ENCODE measurements at regions not wholly inside any gene's neighbourhood (a gene's known extent, or its start where the extent isn't known, plus 50 kb on each side); places are given as distances from the start of the nearest gene placed in this dataset.

DNA sequence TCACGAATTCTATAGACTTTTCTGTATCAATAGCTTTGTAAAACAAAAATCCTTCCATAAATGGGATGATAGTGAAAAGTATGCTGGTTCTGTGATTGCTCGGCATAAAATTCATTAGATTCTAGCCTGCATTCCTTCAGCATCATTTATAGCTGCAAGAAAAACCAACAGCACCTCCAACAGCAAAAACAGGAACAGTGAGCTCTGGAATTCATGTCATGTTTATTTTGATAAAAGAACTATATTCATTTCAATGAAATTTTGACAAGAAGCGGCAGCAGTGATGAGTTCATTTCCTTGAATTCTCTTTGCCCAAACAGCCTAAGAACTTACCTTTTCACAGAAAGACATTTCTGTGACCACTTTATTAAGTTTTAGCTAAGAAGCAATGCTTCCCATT, 515.2 kb upstream of the CCDC54 start:
- Mint-ChIP-seq H3K36me3 (ENCODE audit: unreplicated experiment) (peaks cover 3% of the 10 kb centered on the region), H3K4me1 (ENCODE audit: low read depth, unreplicated experiment) (no peaks in the 10 kb centered on the region), H3K9me3 (ENCODE audit: unreplicated experiment) (no peaks in the 10 kb centered on the region), H3K27ac (ENCODE audit: unreplicated experiment) (no peak overlapping the region), H3K27me3 (ENCODE audit: unreplicated experiment) (no peaks in the 10 kb centered on the region), H3K4me3 (ENCODE audit: unreplicated experiment) (no peak overlapping the region)
- TF ChIP-seq, protein P1, sequence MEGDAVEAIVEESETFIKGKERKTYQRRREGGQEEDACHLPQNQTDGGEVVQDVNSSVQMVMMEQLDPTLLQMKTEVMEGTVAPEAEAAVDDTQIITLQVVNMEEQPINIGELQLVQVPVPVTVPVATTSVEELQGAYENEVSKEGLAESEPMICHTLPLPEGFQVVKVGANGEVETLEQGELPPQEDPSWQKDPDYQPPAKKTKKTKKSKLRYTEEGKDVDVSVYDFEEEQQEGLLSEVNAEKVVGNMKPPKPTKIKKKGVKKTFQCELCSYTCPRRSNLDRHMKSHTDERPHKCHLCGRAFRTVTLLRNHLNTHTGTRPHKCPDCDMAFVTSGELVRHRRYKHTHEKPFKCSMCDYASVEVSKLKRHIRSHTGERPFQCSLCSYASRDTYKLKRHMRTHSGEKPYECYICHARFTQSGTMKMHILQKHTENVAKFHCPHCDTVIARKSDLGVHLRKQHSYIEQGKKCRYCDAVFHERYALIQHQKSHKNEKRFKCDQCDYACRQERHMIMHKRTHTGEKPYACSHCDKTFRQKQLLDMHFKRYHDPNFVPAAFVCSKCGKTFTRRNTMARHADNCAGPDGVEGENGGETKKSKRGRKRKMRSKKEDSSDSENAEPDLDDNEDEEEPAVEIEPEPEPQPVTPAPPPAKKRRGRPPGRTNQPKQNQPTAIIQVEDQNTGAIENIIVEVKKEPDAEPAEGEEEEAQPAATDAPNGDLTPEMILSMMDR (IDR thresholded peaks at IDR 0.05; ENCODE audit: partially characterized antibody, unreplicated experiment), result no peak
- no peak for DNase-seq

DNA sequence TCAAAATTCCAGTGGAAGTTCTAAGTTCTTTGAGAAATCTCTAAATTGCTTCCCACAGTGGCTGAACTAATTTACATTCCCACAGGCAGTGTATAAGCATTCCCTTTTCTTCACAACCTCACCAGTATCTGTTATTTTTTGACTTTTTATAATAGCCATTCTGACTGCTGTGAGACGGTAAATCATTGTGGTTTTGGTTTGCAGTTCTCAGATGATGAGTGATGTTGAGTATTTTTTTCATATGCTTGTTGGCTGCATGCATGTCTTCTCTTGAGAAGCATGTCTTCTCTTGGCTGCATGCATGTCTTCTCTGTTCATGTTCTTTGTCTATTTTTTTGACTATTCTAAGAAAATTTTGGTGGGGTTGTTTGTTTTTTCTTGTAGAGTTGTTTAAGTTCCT, 499.6 kb upstream of the CCDC54 start:
- Mint-ChIP-seq H3K36me3 (ENCODE audit: unreplicated experiment) (no peaks in the 10 kb centered on the region), H3K4me3 (ENCODE audit: unreplicated experiment) (no peak overlapping the region), H3K4me1 (ENCODE audit: low read depth, unreplicated experiment) (peaks cover 2% of the 10 kb centered on the region), H3K27me3 (ENCODE audit: unreplicated experiment) (no peaks in the 10 kb centered on the region), H3K9me3 (ENCODE audit: unreplicated experiment) (peaks cover 3% of the 10 kb centered on the region), H3K27ac (ENCODE audit: unreplicated experiment) (no peak overlapping the region)
- TF ChIP-seq, protein P1 (IDR thresholded peaks at IDR 0.05; ENCODE audit: partially characterized antibody, unreplicated experiment), result no peak
- no peak for DNase-seq

- no peak overlapping the region for H3K27ac Mint-ChIP-seq (ENCODE audit: unreplicated experiment)
- DNase-seq, result no peak
- no peaks in the 10 kb centered on the region for H3K27me3 Mint-ChIP-seq (ENCODE audit: unreplicated experiment)
- no peak overlapping the region for H3K4me3 Mint-ChIP-seq (ENCODE audit: unreplicated experiment)
- TF ChIP-seq, protein P1 (IDR thresholded peaks at IDR 0.05; ENCODE audit: partially characterized antibody, unreplicated experiment), result no peak
- H3K4me1 Mint-ChIP-seq (ENCODE audit: low read depth, unreplicated experiment), result no peaks in the 10 kb centered on the region
- H3K36me3 Mint-ChIP-seq (ENCODE audit: unreplicated experiment), result peaks cover 2% of the 10 kb centered on the region
- peaks cover 3% of the 10 kb centered on the region for H3K9me3 Mint-ChIP-seq (ENCODE audit: unreplicated experiment)
These were observed 497.0 kb upstream of the CCDC54 start for GRCh38 chr3:106880206-106880605.

DNA sequence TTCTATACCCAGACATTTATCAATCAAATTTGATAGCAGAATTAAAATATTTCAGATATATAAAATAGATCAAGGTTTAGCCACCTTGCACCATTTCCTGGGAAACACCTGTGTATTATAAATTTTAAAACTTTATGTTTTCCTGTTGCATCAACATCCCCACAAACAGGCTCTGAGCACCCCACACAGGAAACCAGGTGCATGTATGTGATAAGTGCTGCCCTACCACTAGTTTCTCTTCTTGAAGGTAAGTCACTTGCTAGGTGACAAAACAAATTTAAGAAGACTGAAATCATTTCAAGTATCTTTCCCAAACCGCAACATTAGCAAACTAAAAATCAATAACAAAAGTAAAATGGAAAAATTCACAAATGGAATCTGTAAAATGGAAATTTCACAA, 496.1 kb upstream of the CCDC54 start:
- DNase-seq, result no peak
- Mint-ChIP-seq H3K4me3 (ENCODE audit: unreplicated experiment) (no peak overlapping the region), H3K4me1 (ENCODE audit: low read depth, unreplicated experiment) (no peaks in the 10 kb centered on the region), H3K36me3 (ENCODE audit: unreplicated experiment) (peaks cover 9% of the 10 kb centered on the region), H3K27me3 (ENCODE audit: unreplicated experiment) (no peaks in the 10 kb centered on the region), H3K9me3 (ENCODE audit: unreplicated experiment) (peaks cover 3% of the 10 kb centered on the region), H3K27ac (ENCODE audit: unreplicated experiment) (no peak overlapping the region)
- TF ChIP-seq, protein P1 (IDR thresholded peaks at IDR 0.05; ENCODE audit: partially characterized antibody, unreplicated experiment), result no peak

DNA sequence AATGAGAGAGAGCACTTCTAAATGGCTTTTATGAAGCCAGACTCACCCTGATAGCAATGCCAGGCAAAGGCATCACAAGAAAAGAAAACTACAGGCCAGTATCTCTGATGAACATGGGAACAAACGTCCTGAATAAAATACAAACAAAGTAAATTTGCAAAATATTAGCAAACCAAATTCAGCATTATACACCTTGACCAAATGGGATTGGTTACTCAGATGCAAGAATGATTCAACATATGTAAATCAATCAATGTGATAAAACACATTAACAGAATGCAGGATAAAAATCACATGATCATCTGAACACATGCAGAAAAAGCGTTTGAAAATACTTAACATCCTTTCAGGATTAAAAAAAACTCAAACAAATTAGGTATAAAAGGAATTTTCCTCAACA, 494.9 kb upstream of the CCDC54 start:
- no peak overlapping the region for H3K4me3 Mint-ChIP-seq (ENCODE audit: unreplicated experiment)
- H3K36me3 Mint-ChIP-seq (ENCODE audit: unreplicated experiment), result peaks cover 9% of the 10 kb centered on the region
- DNase-seq, result no peak
- H3K4me1 Mint-ChIP-seq (ENCODE audit: low read depth, unreplicated experiment), result no peaks in the 10 kb centered on the region
- no peak overlapping the region for H3K27ac Mint-ChIP-seq (ENCODE audit: unreplicated experiment)
- TF ChIP-seq, protein P1 (IDR thresholded peaks at IDR 0.05; ENCODE audit: partially characterized antibody, unreplicated experiment), result no peak
- H3K9me3 Mint-ChIP-seq (ENCODE audit: unreplicated experiment), result peaks cover 3% of the 10 kb centered on the region
- H3K27me3 Mint-ChIP-seq (ENCODE audit: unreplicated experiment), result no peaks in the 10 kb centered on the region

All from glutamatergic neuron (in vitro differentiated cells).